ENCODE measurements at regions not wholly inside any gene's neighbourhood (a gene's known extent, or its start where the extent isn't known, plus 50 kb on each side); places are given as distances from the start of the nearest gene placed in this dataset.

DNA sequence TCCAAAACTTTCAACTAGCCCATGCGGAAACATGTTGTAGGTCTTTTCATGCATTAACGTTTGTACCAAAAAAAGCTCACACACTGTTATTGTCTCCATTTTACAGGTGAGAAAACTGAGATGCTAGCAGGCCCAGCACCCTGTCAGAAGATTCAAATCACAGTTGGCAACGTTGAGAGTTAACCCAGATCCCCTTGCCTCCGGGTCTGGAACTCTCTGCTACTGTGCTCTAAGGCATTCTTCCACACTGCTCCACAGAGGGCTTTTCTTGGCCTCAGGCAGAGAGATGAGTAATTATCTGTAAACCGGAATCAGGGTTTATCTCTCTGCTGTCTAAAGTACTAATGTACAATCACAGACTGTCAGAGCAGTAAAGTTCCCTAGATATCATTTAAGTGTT lies 186.0 kb upstream of the LPP start:
- Mint-ChIP-seq H3K4me3 (no peak overlapping the region), H3K4me1 (no peaks in the 10 kb centered on the region), H3K36me3 (ENCODE audit: low read depth) (no peaks in the 10 kb centered on the region), H3K27ac (no peak overlapping the region), H3K27me3 (ENCODE audit: low read depth) (peaks cover 18% of the 10 kb centered on the region), H3K9me3 (no peaks in the 10 kb centered on the region)
- TF ChIP-seq, protein P1, sequence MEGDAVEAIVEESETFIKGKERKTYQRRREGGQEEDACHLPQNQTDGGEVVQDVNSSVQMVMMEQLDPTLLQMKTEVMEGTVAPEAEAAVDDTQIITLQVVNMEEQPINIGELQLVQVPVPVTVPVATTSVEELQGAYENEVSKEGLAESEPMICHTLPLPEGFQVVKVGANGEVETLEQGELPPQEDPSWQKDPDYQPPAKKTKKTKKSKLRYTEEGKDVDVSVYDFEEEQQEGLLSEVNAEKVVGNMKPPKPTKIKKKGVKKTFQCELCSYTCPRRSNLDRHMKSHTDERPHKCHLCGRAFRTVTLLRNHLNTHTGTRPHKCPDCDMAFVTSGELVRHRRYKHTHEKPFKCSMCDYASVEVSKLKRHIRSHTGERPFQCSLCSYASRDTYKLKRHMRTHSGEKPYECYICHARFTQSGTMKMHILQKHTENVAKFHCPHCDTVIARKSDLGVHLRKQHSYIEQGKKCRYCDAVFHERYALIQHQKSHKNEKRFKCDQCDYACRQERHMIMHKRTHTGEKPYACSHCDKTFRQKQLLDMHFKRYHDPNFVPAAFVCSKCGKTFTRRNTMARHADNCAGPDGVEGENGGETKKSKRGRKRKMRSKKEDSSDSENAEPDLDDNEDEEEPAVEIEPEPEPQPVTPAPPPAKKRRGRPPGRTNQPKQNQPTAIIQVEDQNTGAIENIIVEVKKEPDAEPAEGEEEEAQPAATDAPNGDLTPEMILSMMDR (IDR thresholded peaks at IDR 0.05; ENCODE audit: unreplicated experiment in 3 of 3): no peak

DNA sequence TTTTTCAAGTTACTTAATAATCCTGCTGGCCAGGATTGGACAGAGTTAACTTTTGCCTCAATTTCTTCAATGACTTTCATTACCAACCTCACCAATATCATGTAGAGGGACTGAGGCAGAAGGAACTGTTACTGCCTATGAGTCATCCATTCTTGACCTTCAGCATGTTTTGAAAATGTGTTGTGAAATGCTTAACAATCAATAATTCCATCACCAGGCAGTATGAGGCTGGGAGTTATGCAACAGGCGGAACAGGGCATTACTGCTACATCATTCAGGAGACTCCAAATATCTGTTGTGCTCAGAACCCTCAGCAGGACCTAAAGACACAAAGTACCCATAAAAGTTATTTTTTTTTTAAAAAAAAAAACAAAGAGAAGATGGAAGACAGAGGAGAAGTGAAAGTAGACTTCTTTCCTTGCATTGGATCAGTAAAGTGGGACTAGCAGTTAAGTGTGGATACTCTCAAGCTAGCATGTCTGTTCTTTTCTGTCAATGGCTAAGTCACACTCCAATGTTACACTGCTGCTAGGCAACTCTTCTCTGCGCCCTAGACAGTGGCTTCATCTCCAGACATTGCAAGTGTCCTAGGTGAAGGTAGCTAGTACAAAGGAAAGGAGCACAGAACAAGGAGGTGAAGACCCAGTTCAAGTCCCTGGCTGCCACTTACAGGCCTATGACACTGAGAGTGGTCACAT lies 184.9 kb upstream of the LPP start:
- H3K4me1 Mint-ChIP-seq: no peaks in the 10 kb centered on the region
- TF ChIP-seq, protein P1 (IDR thresholded peaks at IDR 0.05; ENCODE audit: unreplicated experiment in 3 of 3): no peak
- H3K4me3 Mint-ChIP-seq: no peak overlapping the region
- H3K27me3 Mint-ChIP-seq (ENCODE audit: low read depth): peaks cover 20% of the 10 kb centered on the region
- no peaks in the 10 kb centered on the region for H3K36me3 Mint-ChIP-seq (ENCODE audit: low read depth)
- no peak overlapping the region for H3K27ac Mint-ChIP-seq
- H3K9me3 Mint-ChIP-seq: no peaks in the 10 kb centered on the region

DNA sequence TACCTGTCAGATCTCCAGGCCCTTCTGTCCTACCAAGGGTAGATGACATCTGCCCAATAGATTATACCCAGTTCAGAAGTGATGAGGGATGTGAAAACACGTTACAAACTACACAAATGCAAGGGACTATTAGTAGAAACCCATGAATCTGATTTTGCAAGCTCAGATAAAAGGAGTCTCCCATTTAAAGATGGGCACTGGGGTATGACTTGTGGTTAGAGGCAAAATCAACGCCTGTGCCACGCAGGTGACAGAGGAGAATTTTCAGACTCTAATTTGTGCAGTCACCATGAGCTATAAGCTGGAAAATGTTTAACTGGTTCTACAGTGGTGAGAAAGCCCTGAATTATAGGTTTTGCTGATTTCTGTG lies 184.4 kb upstream of the LPP start:
- TF ChIP-seq, protein P1 (IDR thresholded peaks at IDR 0.05; ENCODE audit: unreplicated experiment in 3 of 3): no peak
- H3K27me3 Mint-ChIP-seq (ENCODE audit: low read depth): peaks cover 23% of the 10 kb centered on the region
- H3K36me3 Mint-ChIP-seq (ENCODE audit: low read depth): no peaks in the 10 kb centered on the region
- no peak overlapping the region for H3K4me3 Mint-ChIP-seq
- no peak overlapping the region for H3K27ac Mint-ChIP-seq
- H3K9me3 Mint-ChIP-seq: no peaks in the 10 kb centered on the region
- no peaks in the 10 kb centered on the region for H3K4me1 Mint-ChIP-seq

DNA sequence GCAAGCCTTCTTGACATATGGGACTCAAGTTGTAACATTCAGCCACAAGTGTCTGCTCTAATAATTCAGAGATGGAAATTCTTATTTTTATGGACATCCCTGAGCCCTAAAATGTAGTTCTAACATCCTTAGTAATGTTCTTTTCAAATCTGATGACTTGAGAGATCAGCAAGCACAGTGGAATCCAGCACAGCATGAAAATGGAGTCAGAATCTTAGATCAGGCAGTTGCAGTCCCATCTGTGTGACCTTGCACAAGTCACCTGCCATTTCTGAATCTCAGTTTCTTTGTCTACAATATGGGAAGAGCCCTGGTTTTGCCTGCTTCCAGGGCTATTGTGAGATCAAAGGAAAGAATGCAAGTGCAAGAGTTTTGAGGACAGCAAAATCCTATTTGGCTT lies 183.9 kb upstream of the LPP start:
- no peaks in the 10 kb centered on the region for H3K36me3 Mint-ChIP-seq (ENCODE audit: low read depth)
- no peak overlapping the region for H3K4me3 Mint-ChIP-seq
- peaks cover 23% of the 10 kb centered on the region for H3K27me3 Mint-ChIP-seq (ENCODE audit: low read depth)
- peaks cover 3% of the 10 kb centered on the region for H3K4me1 Mint-ChIP-seq
- H3K27ac Mint-ChIP-seq: no peak overlapping the region
- no peaks in the 10 kb centered on the region for H3K9me3 Mint-ChIP-seq
- TF ChIP-seq, protein P1 (IDR thresholded peaks at IDR 0.05; ENCODE audit: unreplicated experiment in 3 of 3): no peak

DNA sequence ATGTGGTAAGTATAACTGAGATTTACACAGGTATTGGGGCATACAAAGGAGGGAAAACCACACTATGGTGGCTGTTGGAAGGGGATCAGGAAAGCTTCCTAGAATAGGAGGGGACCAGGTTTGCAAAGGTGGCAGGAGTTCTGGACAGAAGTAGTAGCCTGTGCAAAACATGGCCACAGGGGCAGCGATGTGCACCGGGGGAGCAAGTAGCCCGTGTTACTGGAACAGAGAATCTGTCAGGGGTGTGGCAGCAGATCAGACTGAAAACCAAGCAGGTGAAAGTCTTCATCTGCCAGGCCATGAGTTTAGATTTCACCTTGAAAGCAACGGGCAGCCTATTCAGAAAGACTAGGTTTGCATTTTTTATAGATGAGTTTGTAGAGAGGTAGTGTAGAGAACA lies 182.3 kb upstream of the LPP start:
- TF ChIP-seq, protein P1 (IDR thresholded peaks at IDR 0.05; ENCODE audit: unreplicated experiment in 3 of 3): no peak
- H3K36me3 Mint-ChIP-seq (ENCODE audit: low read depth): no peaks in the 10 kb centered on the region
- peaks cover 21% of the 10 kb centered on the region for H3K27me3 Mint-ChIP-seq (ENCODE audit: low read depth)
- no peak overlapping the region for H3K4me3 Mint-ChIP-seq
- H3K4me1 Mint-ChIP-seq: peaks cover 7% of the 10 kb centered on the region
- no peak overlapping the region for H3K27ac Mint-ChIP-seq
- no peaks in the 10 kb centered on the region for H3K9me3 Mint-ChIP-seq

DNA sequence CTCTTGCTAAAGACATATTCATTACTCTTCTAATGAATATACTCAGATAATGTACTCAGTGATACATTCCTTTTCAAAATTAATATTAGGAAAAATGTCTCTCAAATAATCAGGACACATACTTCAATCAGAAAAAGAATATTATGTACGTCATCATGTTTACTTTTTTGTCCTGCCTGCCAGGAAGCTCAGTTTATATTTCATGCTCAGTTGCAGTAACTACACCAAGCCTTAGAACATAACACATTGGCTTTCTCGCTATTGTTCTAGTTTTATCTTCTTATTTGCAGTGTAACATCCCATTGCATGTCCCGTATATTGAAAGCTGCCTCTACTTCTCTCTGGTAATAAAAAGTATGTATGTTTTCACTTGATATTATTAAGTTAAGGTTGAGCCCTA lies 181.5 kb upstream of the LPP start:
- Mint-ChIP-seq H3K4me3 (no peak overlapping the region), H3K9me3 (no peaks in the 10 kb centered on the region), H3K27ac (no peak overlapping the region), H3K36me3 (ENCODE audit: low read depth) (no peaks in the 10 kb centered on the region), H3K4me1 (peaks cover 7% of the 10 kb centered on the region), H3K27me3 (ENCODE audit: low read depth) (peaks cover 14% of the 10 kb centered on the region)
- TF ChIP-seq, protein P1 (IDR thresholded peaks at IDR 0.05; ENCODE audit: unreplicated experiment in 3 of 3): no peak

All from nephron (organoid).